ENCODE measurements at regions not wholly inside any gene's neighbourhood (a gene's known extent, or its start where the extent isn't known, plus 50 kb on each side); places are given as distances from the start of the nearest gene placed in this dataset.

DNA sequence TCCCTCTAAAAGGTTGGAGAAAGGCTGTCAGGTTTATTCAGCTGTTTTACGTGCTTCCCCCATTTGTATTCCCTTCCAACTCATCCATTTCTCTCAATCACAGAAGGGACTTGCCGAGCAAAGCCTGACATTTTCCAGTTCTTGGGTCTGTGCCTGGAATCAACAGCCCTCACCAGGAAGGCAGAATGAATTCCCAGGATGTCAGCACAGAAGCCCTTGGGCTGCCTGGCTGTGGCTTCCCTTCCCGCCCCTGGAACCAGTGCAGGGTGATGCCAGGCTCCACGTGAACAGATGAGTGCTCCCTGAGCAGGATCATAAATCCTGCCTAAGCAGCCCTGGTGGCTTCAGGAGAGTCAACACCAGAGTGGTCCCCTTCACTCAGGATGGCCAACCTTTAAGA lies 86.1 kb upstream of the CD83 start:
- DNase-seq (ENCODE audit: low read depth in 2 of 2, low spot score in 1 of 2): no peak

DNA sequence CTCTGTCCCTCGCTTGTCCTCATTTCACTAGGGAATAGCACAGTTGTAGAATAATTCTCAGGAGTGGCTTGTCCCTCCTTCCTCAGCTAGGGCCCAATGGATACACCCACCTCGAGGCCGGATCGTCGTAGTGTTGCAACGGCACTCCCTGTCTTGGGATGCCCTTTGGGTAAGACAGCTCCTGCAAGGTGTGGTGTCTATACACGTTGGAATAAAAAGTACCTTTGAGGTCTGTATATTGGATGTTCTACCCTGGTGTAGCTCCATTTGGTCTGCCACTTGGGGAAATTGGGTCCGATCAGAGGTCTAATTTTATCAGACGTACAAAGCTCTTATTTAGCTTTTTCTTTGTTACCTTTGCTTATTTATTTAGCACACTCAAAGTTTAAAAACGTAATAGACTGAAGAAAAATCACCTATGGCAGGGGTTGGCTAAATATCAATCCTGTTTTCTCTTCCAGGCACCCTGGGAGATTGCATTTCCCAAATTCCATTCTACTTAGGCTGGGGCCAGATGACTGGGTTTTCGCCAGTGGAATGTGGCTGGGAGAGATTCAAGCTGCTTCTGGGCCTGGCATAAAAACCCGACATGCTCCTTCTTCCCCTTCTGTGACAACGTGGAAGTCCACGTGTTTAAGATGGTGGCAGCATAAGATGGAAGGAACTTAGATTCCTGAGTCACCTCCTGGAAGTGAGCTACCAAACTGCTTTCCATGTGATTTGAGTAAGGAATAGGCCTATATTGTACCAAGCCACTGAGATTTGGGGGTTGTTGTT lies 82.3 kb upstream of the CD83 start:
- DNase-seq (ENCODE audit: low read depth in 2 of 2, low spot score in 1 of 2): no peak

GRCh38 chr6:14035874-14036273 lies 81.7 kb upstream of the CD83 start:
- no peak for DNase-seq (ENCODE audit: low read depth in 2 of 2, low spot score in 1 of 2)

DNA sequence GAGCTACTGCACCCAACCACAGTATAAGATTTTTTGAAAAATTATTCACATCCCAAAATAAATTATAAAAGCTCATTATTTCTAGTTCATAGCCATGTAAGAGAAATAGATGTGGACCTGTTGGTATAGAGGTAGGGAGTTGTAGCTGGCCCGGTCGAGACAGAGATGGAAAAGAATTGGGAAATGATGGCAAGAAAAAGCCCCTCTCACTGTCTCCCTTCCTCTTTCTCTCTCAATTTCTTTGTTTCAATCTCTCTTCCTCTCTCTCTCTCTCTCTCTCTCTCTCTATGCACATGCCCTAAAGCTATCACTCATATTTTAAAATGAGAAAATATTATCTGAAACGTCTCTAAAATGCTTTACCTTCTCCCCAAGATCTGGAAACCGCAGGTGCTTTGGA lies 80.7 kb upstream of the CD83 start:
- DNase-seq (ENCODE audit: low read depth in 2 of 2, low spot score in 1 of 2): no peak

DNA sequence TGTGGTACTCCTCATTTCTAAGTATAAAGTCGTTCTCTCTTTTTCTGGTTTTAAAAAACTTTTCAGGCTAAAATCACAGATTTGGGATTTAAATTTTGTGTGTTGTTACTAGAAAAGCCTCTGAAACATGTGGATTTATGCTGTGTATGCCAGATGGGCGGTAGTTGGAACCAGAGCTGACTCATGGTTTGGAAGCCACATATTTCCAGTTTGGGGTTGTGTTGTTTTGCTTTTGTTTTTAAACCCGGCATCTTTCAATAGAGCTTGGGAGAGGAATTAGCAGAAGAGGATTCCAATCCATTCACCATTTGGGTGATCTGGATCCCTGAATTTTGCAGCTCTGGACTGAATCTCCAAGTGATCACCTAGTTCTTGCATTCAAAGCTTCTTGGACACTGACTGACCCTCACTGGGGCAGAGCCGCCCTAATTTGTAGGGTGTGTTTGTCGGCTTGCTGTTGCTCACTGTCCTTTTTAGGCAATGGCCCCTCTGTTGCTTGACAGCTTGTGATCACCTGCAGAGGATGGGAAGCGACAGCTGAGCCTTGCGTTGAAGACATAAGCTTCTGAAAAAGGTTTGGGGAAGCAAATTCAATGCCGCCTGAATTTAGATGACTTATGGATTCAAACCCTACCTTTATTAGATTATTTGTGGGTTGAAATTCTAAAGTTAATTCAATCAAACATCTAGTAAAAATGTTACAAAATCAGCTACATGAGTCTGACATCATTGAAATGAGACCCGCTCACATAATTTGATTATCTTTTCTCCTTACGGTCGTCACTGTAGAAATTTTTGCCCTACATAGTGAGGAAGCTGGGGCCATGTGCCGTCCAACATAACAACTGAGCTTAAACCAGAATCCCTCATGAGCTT lies 79.9 kb upstream of the CD83 start:
- DNase-seq (ENCODE audit: low read depth in 2 of 2, low spot score in 1 of 2): no peak

GRCh38 chr6:14038467-14039437 lies 78.8 kb upstream of the CD83 start:
- no peak for DNase-seq (ENCODE audit: low read depth in 2 of 2, low spot score in 1 of 2)

DNA sequence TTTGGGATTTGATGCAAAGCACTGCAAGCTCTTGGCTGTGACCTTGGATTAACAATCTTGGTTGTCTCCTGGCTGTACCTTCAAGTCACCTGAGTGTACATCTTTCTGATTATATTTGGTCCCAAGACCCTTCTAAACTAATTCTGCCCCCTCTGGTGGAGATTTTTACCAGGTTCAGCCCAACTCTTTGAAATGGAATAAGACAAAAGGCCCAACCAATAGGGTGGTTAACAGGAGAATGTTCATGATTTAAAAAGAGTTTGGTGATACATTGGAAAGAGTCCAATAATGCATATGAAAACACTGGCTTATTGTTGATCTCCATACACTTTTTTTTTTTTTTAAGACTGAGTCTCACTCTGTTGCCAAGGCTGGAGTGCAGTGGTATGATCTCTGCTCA lies 77.5 kb upstream of the CD83 start:
- no peak for DNase-seq (ENCODE audit: low read depth in 2 of 2, low spot score in 1 of 2)

GRCh38 chr6:14046476-14047068 lies 71.0 kb upstream of the CD83 start:
- peak in 1 of 2 donors; percentile 14 for DNase-seq (ENCODE audit: low read depth in 2 of 2, low spot score in 1 of 2)

DNA sequence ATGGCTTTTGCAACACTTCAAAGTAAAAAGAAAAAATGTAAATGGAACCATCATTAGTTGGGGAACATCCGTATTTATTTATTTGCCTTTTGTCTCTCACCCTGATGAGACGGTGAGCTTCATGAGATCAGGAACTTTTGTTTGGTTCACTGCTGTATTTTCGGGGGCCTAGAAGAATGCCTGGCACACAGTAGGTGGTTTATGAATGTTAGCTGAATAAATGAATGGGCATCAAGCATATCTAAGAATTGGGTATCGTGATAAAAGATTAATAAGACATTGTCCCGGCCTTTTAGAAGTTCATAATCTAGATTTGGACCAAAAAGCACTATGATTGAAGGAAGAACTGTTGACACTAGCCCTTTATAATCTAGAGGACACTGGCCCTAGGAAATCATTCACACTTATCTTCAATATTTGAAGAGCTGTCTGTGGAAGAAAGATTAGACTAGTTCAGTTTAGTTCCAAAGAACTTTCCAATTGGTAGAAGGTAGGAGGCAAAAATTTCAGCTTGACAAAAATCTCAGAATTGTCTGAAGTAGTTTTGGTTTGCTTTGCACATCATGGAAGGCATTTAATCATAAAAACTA lies 70.3 kb upstream of the CD83 start:
- no peak for DNase-seq (ENCODE audit: low read depth in 2 of 2, low spot score in 1 of 2)

DNA sequence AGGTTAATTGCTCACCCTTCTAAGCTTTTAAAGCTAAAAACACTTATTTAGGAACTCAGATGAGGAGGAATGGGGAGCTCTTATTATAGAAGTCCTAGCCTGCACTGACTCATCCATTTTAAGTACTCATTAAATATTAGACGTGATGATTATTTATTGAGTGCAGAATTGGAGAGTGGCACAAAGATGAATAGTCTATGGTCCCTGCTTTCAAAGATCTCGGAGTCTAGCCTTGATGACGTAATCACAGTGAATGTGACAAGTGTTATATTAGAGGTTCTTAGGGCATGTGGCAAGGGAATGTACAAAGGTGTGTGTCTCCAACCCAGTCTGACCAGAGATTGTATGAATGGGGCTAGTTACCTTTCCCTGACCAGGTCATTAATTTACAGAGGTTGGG lies 68.7 kb upstream of the CD83 start:
- DNase-seq (ENCODE audit: low read depth in 2 of 2, low spot score in 1 of 2): no peak

- no peak for DNase-seq (ENCODE audit: low read depth in 2 of 2, low spot score in 1 of 2)
Observed at GRCh38 chr6:14051355-14051754, 66.2 kb upstream of the CD83 start.

DNA sequence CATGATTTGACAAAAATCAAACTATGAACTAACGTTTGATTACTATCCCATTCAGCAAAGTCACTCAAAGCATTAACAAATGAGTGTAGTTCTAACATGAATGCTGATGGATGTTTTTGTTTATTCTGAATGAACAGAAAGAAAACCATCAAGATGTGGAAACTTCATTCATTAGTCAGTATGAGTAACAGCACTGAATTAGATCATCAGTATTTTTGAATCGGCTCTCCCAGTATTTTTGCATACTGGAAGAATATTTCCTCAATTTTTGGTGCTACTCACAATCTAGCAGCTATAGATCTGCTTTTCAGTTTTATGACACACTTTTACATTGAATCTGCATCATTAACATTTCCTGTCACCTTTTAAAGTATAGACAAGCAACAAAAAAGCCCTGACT lies 63.8 kb upstream of the CD83 start:
- no peak for DNase-seq (ENCODE audit: low read depth in 2 of 2, low spot score in 1 of 2)

DNA sequence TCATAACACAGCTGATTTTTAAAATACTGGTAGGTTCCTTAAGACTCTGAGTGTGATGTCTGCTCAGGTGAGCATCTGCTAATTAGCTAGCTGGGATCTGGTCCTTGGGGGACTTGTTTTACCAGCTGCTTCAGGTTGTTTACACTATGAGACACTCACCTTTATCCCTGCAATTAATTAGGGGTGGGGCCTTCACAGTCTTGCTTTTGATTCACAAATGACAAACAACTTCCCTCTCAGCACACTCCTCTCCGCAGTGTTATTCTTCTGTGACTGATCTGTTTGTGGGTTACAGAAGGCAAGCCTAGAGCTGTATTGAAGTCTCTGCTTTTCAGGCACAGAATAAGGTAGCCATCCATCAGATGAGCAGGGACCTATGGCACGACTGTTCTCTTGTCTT lies 62.0 kb upstream of the CD83 start:
- DNase-seq (ENCODE audit: low read depth in 2 of 2, low spot score in 1 of 2): no peak

DNA sequence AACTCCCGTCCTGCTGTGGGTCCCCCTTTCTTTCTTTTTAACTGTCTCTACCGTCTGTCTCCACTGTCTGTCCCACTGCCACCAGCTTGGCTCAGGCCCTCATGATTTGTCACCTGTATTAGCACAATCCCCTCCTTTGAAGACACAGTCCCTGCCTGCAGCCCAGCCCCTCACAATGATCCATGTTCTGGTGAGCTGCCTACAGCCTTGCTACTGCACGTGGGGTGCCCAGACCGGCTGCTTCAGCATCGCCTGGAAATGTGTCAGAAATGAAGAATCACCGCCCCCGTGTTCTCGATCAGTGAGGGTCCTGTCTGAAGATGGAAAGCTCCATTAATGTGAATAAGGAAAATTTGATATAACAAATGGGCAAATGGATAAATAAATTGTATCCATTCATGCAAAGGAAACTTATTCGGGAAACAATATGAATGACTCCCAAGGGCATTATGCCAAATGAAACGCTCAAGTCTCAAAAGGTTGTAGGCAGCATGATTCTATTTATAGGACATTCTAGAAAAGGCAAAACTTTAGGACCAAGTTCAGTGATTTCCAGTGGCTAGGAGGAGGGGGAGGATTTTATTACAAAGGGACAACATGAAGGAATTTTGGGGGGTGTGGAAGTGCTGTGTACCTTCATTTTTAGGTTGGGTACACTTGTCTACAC lies 59.4 kb upstream of the CD83 start:
- DNase-seq (ENCODE audit: low read depth in 2 of 2, low spot score in 1 of 2): no peak

DNA sequence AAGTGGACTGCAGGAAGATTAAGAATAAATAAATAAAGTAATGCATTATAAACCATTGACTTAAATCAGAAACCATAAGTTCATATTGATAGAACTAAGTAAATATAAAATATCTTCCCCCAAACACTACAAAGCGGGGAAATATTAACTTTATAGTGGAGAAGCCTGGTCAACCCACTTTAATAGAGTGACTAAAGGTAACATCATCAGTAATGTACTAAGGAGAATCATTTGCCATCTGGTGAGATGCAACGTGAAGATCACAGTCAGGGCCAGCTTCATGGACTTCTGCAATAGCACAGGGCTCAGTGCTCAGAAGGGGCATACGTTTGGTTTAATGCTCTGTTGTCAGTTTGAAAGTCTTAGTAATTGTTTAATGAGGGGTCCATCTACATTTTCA lies 58.8 kb upstream of the CD83 start:
- no peak for DNase-seq (ENCODE audit: low read depth in 2 of 2, low spot score in 1 of 2)

GRCh38 chr6:14059791-14060436 lies 57.7 kb upstream of the CD83 start:
- DNase-seq (ENCODE audit: low read depth in 2 of 2, low spot score in 1 of 2): no peak

DNA sequence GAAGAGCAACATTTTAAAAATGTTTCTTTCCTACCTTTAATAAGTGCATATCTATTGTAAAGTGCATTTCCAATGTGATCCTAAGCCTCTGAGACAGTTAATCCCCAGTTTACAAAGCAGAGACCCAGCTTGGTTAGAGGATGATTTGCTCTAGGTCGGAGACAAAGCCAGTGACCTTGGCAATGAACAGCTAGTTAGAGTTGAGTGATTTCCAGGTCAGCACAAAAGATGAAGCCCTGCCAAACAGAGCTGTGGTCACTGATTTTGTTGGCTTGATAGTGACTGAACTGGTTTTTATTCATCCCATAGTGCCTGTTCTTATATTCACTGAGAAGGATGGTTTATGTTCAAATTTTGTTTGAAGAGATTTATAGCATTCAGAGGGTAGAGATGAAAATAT lies 56.6 kb upstream of the CD83 start:
- no peak for DNase-seq (ENCODE audit: low read depth in 2 of 2, low spot score in 1 of 2)

- DNase-seq (ENCODE audit: low read depth in 2 of 2, low spot score in 1 of 2): no peak
Observed at GRCh38 chr6:14061643-14062042, 55.9 kb upstream of the CD83 start.

GRCh38 chr6:14062345-14063029 lies 55.1 kb upstream of the CD83 start:
- no peak for DNase-seq (ENCODE audit: low read depth in 2 of 2, low spot score in 1 of 2)
